ENCODE measurements at regions not wholly inside any gene's neighbourhood (a gene's known extent, or its start where the extent isn't known, plus 50 kb on each side); places are given as distances from the start of the nearest gene placed in this dataset.

- no peaks in the 10 kb centered on the region for H3K4me1 ChIP-seq
- TF ChIP-seq CTCF (IDR thresholded peaks at IDR 0.05; ENCODE audit: borderline replicate concordance) = no peak
- DNase-seq = no peak
- H3K9me3 ChIP-seq (replicated peaks) = peaks cover 30% of the 10 kb centered on the region
- intact Hi-C loops (cut with micrococcal nuclease) = no loop called here
- H3K4me3 ChIP-seq = no peak overlapping the region
- H3K27me3 ChIP-seq (ENCODE audit: low read depth) = peaks cover 66% of the 10 kb centered on the region
- no peaks in the 10 kb centered on the region for H3K36me3 ChIP-seq
- no peak overlapping the region for H3K27ac ChIP-seq (replicated peaks)
These were observed 106.3 kb upstream of the CRHR1 start for GRCh38 chr17:45677770-45678169.

- intact Hi-C loops (cut with micrococcal nuclease) = no loop called here
- Histone ChIP-seq H3K9me3 (replicated peaks) (peaks cover 24% of the 10 kb centered on the region), H3K4me1 (no peaks in the 10 kb centered on the region), H3K27me3 (ENCODE audit: low read depth) (peaks cover 79% of the 10 kb centered on the region), H3K4me3 (no peak overlapping the region), H3K27ac (replicated peaks) (no peak overlapping the region), H3K36me3 (no peaks in the 10 kb centered on the region)
- DNase-seq = no peak
- no peak for TF ChIP-seq CTCF (IDR thresholded peaks at IDR 0.05; ENCODE audit: borderline replicate concordance)
These were observed 104.7 kb upstream of the CRHR1 start for GRCh38 chr17:45679426-45679825.

- no peak for DNase-seq
- TF ChIP-seq CTCF (IDR thresholded peaks at IDR 0.05; ENCODE audit: borderline replicate concordance) = no peak
- Histone ChIP-seq H3K9me3 (replicated peaks) (peaks cover 20% of the 10 kb centered on the region), H3K4me1 (no peaks in the 10 kb centered on the region), H3K4me3 (no peak overlapping the region), H3K27me3 (ENCODE audit: low read depth) (peaks cover 75% of the 10 kb centered on the region), H3K36me3 (no peaks in the 10 kb centered on the region), H3K27ac (replicated peaks) (no peak overlapping the region)
- intact Hi-C loops (cut with micrococcal nuclease) = no loop called here
These were observed 103.8 kb upstream of the CRHR1 start for GRCh38 chr17:45680360-45680759.

- Histone ChIP-seq H3K36me3 (no peaks in the 10 kb centered on the region), H3K4me3 (no peak overlapping the region), H3K4me1 (no peaks in the 10 kb centered on the region), H3K9me3 (replicated peaks) (peaks cover 10% of the 10 kb centered on the region), H3K27ac (replicated peaks) (no peak overlapping the region), H3K27me3 (ENCODE audit: low read depth) (peaks cover 74% of the 10 kb centered on the region)
- DNase-seq = no peak
- no peak for TF ChIP-seq CTCF (IDR thresholded peaks at IDR 0.05; ENCODE audit: borderline replicate concordance)
- intact Hi-C loops (cut with micrococcal nuclease) = no loop called here
These were observed 102.4 kb upstream of the CRHR1 start for GRCh38 chr17:45681706-45682105.

GRCh38 chr17:45686250-45686649 lies 97.9 kb upstream of the CRHR1 start:
- Histone ChIP-seq H3K27ac (replicated peaks) (no peak overlapping the region), H3K4me1 (no peaks in the 10 kb centered on the region), H3K36me3 (no peaks in the 10 kb centered on the region), H3K9me3 (replicated peaks) (no peaks in the 10 kb centered on the region), H3K4me3 (no peak overlapping the region), H3K27me3 (ENCODE audit: low read depth) (peaks cover 89% of the 10 kb centered on the region)
- no peak for DNase-seq
- TF ChIP-seq CTCF (IDR thresholded peaks at IDR 0.05; ENCODE audit: borderline replicate concordance) = no peak
- intact Hi-C loops (cut with micrococcal nuclease) = no loop called here

GRCh38 chr17:45687594-45687993 lies 96.5 kb upstream of the CRHR1 start:
- no peak for DNase-seq
- Histone ChIP-seq H3K36me3 (no peaks in the 10 kb centered on the region), H3K9me3 (replicated peaks) (no peaks in the 10 kb centered on the region), H3K27ac (replicated peaks) (no peak overlapping the region), H3K4me3 (no peak overlapping the region), H3K27me3 (ENCODE audit: low read depth) (peaks cover 89% of the 10 kb centered on the region), H3K4me1 (no peaks in the 10 kb centered on the region)
- intact Hi-C loops (cut with micrococcal nuclease) = no loop called here
- no peak for TF ChIP-seq CTCF (IDR thresholded peaks at IDR 0.05; ENCODE audit: borderline replicate concordance)

Measured in left ventricle myocardium inferior (tissue), 1 donor.